ENCODE measurements at regions not wholly inside any gene's neighbourhood (a gene's known extent, or its start where the extent isn't known, plus 50 kb on each side); places are given as distances from the start of the nearest gene placed in this dataset.
"Not testable (repeated sequence)": the region's sequence is repeated elsewhere in the genome, so short reads cannot be mapped to it uniquely, and the experiment has no call there.

GRCh38 chr12:124091835-124092234, 118.8 kb downstream of the ZNF664 start:
- no peaks in the 10 kb centered on the region for H3K9me3 ChIP-seq
- H3K4me3 ChIP-seq = no peak overlapping the region
- no peak overlapping the region for H3K27ac ChIP-seq
- DNase-seq (no peak), ATAC-seq (no peak)
- intact Hi-C loops (cut with DNase I) = no loop called here
- no peaks in the 10 kb centered on the region for H3K27me3 ChIP-seq
- TF ChIP-seq POLR2A (IDR thresholded peaks at IDR 0.05) (no peak), CTCF (IDR thresholded peaks at IDR 0.05) (no peak)
- WGBS (ENCODE audit: insufficient coverage, low coverage, low lambda C conversion rate, missing lambda C conversion rate) = 67% methylated on average over 3 of the region's 3 CpGs
- H3K4me1 ChIP-seq = no peaks in the 10 kb centered on the region
- H3K36me3 ChIP-seq = no peaks in the 10 kb centered on the region

- H3K27me3 ChIP-seq; ATAC-seq; H3K4me1 ChIP-seq; H3K9me3 ChIP-seq; H3K36me3 ChIP-seq; intact Hi-C loops (cut with DNase I); H3K27ac ChIP-seq; DNase-seq; H3K4me3 ChIP-seq: not testable (repeated sequence)
These were observed 119.5 kb downstream of the ZNF664 start for GRCh38 chr12:124092532-124092931.

DNA sequence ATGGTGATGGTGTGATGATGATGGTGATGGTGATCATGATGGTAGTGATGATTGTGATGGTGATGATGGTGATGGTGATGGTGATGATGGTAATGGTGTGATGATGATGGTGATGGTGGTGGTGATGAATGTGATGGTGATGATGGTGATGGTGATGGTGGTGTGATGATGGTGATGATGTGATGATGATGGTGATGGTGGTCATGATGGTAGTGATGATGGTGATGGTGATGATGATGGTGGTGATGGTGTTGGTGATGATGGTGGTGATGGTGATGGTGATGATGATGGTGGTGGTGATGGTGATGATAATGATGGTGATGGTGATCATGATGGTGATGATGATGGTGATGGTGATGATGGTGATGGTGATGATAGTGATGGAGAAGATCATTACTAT, 120.3 kb downstream of the ZNF664 start:
- ATAC-seq = no peak
- no peak for TF ChIP-seq CTCF (IDR thresholded peaks at IDR 0.05)
- no peak for TF ChIP-seq POLR2A (IDR thresholded peaks at IDR 0.05)
- Histone ChIP-seq H3K27me3 (no peaks in the 10 kb centered on the region), H3K27ac (no peak overlapping the region), H3K4me3 (no peak overlapping the region), H3K4me1 (no peaks in the 10 kb centered on the region), H3K36me3 (no peaks in the 10 kb centered on the region), H3K9me3 (no peaks in the 10 kb centered on the region)
- intact Hi-C loops (cut with DNase I) = no loop called here
- no peak for DNase-seq

DNA sequence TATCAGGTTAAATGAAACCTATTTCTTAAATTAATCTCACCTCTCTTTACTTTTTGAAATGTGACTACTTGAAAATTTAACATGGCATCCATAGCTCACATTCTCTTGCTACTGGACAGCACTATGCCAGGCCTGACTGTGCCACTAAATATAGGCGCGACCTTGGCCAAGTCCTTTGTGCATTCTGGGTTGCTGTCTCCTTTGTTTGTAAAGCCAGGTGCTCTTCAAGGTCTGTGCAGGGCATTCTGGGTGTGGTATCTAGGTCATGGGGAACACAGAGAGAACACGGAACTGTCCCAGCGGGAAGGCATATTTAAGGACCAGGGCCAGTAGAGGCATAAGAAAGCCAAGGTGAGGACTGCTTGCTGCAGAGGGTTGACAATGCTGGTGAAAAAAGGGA, 121.2 kb downstream of the ZNF664 start:
- DNase-seq = no peak
- no peaks in the 10 kb centered on the region for H3K9me3 ChIP-seq
- no peak overlapping the region for H3K27ac ChIP-seq
- intact Hi-C loops (cut with DNase I) = no loop called here
- WGBS (ENCODE audit: insufficient coverage, low coverage, low lambda C conversion rate, missing lambda C conversion rate) = 97% methylated on average over 4 of the region's 4 CpGs
- H3K36me3 ChIP-seq = no peaks in the 10 kb centered on the region
- H3K27me3 ChIP-seq = no peaks in the 10 kb centered on the region
- no peak overlapping the region for H3K4me3 ChIP-seq
- ATAC-seq = no peak
- H3K4me1 ChIP-seq = no peaks in the 10 kb centered on the region
- no peak for TF ChIP-seq CTCF (IDR thresholded peaks at IDR 0.05)

DNA sequence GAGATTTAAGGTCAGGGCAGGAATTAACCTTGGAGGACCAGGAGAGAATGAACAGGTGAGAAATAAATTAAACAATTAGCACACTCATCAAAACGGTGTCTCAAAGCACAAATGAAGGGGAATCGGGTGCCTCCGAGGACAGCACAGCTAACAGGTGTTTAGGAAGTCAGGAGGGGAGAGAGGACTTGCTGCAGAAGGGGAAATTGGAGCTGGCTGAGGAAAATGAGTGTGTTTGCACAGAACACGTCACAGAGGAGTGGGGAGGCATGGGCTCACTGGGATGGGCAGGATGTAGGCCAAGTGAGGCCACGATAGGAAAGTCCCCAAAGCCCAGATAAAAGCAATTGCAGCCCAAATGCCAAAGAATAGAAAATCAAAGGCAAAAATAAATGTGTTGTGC, 121.7 kb downstream of the ZNF664 start:
- intact Hi-C loops (cut with DNase I) = no loop called here
- Histone ChIP-seq H3K27ac (no peak overlapping the region), H3K36me3 (no peaks in the 10 kb centered on the region), H3K27me3 (no peaks in the 10 kb centered on the region), H3K9me3 (no peaks in the 10 kb centered on the region), H3K4me1 (no peaks in the 10 kb centered on the region), H3K4me3 (no peak overlapping the region)
- ATAC-seq (no peak), DNase-seq (no peak)
- TF ChIP-seq POLR2A (IDR thresholded peaks at IDR 0.05) (no peak), CTCF (IDR thresholded peaks at IDR 0.05) (no peak)
- 44% methylated on average over 4 of the region's 5 CpGs for WGBS (ENCODE audit: insufficient coverage, low coverage, low lambda C conversion rate, missing lambda C conversion rate)
